Mammary epithelial cell (primary cell): ENCODE measurements at regions not wholly inside any gene's neighbourhood (a gene's known extent, or its start where the extent isn't known, plus 50 kb on each side); places are given as distances from the start of the nearest gene placed in this dataset.
"Not testable (repeated sequence)": the region's sequence is repeated elsewhere in the genome, so short reads cannot be mapped to it uniquely, and the experiment has no call there.

Experiments used
- CTCF ChIP-seq, 2 donors: IDR thresholded peaks in 1 of 2; conservative IDR thresholded peaks in 1 of 2; 2 replicates each; pipeline ENCODE4 v1.5.1; 2011 to 2012; ENCODE audit warnings: inconsistent platforms in 2 of 2, low read length in 2 of 2, mild to moderate bottlenecking in 2 of 2, control low read depth in 1 of 2, low read depth in 1 of 2; ENCODE audit not compliant: insufficient read depth in 1 of 2; ENCODE audit errors: extremely low read depth in 1 of 2
- EZH2 ChIP-seq: IDR thresholded peaks from 2 replicates; pipeline ENCODE4 v1.6.1; 2012; ENCODE audit warnings: low read length, inconsistent platforms, borderline replicate concordance

GRCh38 chr12:87566918-87567317 lies 462.3 kb downstream of the C12orf50 start:
- TF ChIP-seq CTCF (conservative IDR thresholded peaks at IDR 0.05 in 1 of 2, IDR thresholded peaks at IDR 0.05 in 1 of 2; ENCODE audit: extremely low read depth in 1 of 2, insufficient read depth in 1 of 2, low read depth in 1 of 2, low read length in 2 of 2); EZH2: not testable (repeated sequence)
